PC-9 (cell line): ENCODE measurements at regions not wholly inside any gene's neighbourhood (a gene's known extent, or its start where the extent isn't known, plus 50 kb on each side); places are given as distances from the start of the nearest gene placed in this dataset.
"Not testable (repeated sequence)": the region's sequence is repeated elsewhere in the genome, so short reads cannot be mapped to it uniquely, and the experiment has no call there.

Experiments
- BruUV-seq: library from RNA; stranded (reverse); fragments of 400-500 nt; replicated peaks from 2 replicates; lab custom pipeline; 2021; lab: Mats Ljungman, UMichigan
- CTCF ChIA-PET: fragments of 300-600 bp; sonication (Branson Sonifier 250); formaldehyde crosslinking; loops from one replicate; lab custom pipeline; 2022; ENCODE audit warnings: antibody characterized with exemption; lab: Charles Lee
- POLR2A ChIA-PET: fragments of 300-600 bp; sonication (Branson Sonifier 250); formaldehyde crosslinking; loops from one replicate; lab custom pipeline; 2022; ENCODE audit warnings: antibody characterized with exemption; ENCODE audit not compliant: unreplicated experiment; lab: Charles Lee
- DNase-seq, 2 experiments: peaks; one replicate each; pipeline versions ENCODE4 v3.0.0 to v3.0.0-alpha.2; 2015 to 2022; ENCODE audit warnings: mixed read lengths in 1 of 2
- H2AFZ ChIP-seq: fragments of 200-600 bp; sonication (generic); 2 replicates; pipeline ENCODE4 v1.8.1; 2017; ENCODE audit warnings: antibody characterized with exemption
- H3F3A ChIP-seq: fragments of 200-600 bp; sonication (generic); 2 replicates; pipeline ENCODE4 v1.8.1; 2017; ENCODE audit warnings: antibody characterized with exemption, mild to moderate bottlenecking, low read depth; ENCODE audit not compliant: insufficient read depth
- H3K27ac ChIP-seq: fragments of 200-600 bp; sonication (generic); 2 replicates; pipeline ENCODE4 v1.6.1; 2016; ENCODE audit warnings: mixed run types
- H3K27me3 ChIP-seq: fragments of 200-600 bp; sonication (generic); 2 replicates; pipeline ENCODE4 v1.6.1; 2016; ENCODE audit warnings: low read depth, mixed run types; ENCODE audit not compliant: insufficient read depth
- H3K36me3 ChIP-seq: fragments of 200-600 bp; sonication (generic); 2 replicates; pipeline ENCODE4 v1.6.1; 2016; ENCODE audit warnings: low read depth, mixed run types
- H3K4me1 ChIP-seq: fragments of 200-600 bp; sonication (generic); replicated peaks from 2 replicates; pipeline ENCODE4 v1.6.1; 2016; ENCODE audit warnings: mixed run types; ENCODE audit not compliant: insufficient read depth
- H3K4me2 ChIP-seq: fragments of 200-600 bp; sonication (generic); 2 replicates; pipeline ENCODE4 v1.6.1; 2017; ENCODE audit warnings: mixed run types
- H3K4me3 ChIP-seq: fragments of 200-600 bp; sonication (generic); 2 replicates; pipeline ENCODE4 v1.6.1; 2016; ENCODE audit warnings: mixed run types
- H3K79me2 ChIP-seq: fragments of 200-600 bp; sonication (generic); 2 replicates; pipeline ENCODE4 v1.6.1; 2017; ENCODE audit warnings: low read depth, mixed run types
- H3K9me2 ChIP-seq: fragments of 200-600 bp; sonication (generic); 2 replicates; pipeline ENCODE4 v1.8.1; 2017; ENCODE audit warnings: mild to moderate bottlenecking; ENCODE audit not compliant: insufficient read depth
- H3K9me3 ChIP-seq: fragments of 200-600 bp; sonication (generic); 2 replicates; pipeline ENCODE4 v1.8.1; 2016; ENCODE audit warnings: low read depth; ENCODE audit not compliant: insufficient read depth
- H4K20me1 ChIP-seq: fragments of 200-600 bp; sonication (generic); 2 replicates; pipeline ENCODE4 v1.8.1; 2017; ENCODE audit not compliant: insufficient read depth
- EZH2 ChIP-seq: fragments of 200-600 bp; sonication (generic); IDR thresholded peaks from 2 replicates; pipeline ENCODE4 v1.8.0; 2017; ENCODE audit warnings: antibody characterized with exemption, low read depth
- intact Hi-C: fragments of 100-400 bp; cut with micrococcal nuclease; formaldehyde crosslinking; loops from one replicate; pipeline ENCODE4 v1.10.0; 2022; ENCODE audit not compliant: unreplicated experiment
- TF ChIP-seq, protein P1 (sequence below): fragments of 200-600 bp; sonication (generic); conservative IDR thresholded peaks from 2 replicates; pipeline ENCODE4 v1.6.1; 2017; ENCODE audit warnings: mixed run types, antibody characterized with exemption, mild to moderate bottlenecking, moderate library complexity

DNA sequence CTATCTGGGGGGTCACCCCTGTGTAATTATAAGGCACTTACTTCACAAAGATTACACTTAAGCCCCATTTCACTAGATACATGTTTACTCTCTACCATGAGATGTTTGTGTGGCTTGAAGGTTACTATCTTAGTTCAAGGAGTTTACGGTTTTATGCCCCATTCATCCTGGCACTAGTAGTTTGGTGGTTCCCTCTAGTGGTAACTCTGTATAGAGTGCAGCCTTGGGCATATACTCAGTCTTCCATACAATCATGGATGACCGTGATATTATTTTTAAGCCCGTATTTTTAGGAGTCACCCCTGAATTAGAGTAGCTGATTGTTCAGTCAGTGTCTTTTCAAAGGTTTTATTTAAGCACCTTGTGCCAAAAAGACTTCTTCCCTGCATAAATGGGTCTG lies 109.9 kb upstream of the FAM47C start:
- ChIA-PET POLR2A (no interaction called here), CTCF (no interaction called here)
- no peaks in the 10 kb centered on the region for H3K9me2 ChIP-seq
- no peaks in the 10 kb centered on the region for H3K27me3 ChIP-seq
- no peak overlapping the region for H3K27ac ChIP-seq
- no peak overlapping the region for H2AFZ ChIP-seq
- BruUV-seq, result no TSS peak
- DNase-seq, result no peak
- TF ChIP-seq, protein P1, sequence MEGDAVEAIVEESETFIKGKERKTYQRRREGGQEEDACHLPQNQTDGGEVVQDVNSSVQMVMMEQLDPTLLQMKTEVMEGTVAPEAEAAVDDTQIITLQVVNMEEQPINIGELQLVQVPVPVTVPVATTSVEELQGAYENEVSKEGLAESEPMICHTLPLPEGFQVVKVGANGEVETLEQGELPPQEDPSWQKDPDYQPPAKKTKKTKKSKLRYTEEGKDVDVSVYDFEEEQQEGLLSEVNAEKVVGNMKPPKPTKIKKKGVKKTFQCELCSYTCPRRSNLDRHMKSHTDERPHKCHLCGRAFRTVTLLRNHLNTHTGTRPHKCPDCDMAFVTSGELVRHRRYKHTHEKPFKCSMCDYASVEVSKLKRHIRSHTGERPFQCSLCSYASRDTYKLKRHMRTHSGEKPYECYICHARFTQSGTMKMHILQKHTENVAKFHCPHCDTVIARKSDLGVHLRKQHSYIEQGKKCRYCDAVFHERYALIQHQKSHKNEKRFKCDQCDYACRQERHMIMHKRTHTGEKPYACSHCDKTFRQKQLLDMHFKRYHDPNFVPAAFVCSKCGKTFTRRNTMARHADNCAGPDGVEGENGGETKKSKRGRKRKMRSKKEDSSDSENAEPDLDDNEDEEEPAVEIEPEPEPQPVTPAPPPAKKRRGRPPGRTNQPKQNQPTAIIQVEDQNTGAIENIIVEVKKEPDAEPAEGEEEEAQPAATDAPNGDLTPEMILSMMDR, result peak; percentile 59
- no peak for TF ChIP-seq EZH2
- H3F3A ChIP-seq, result no peaks in the 10 kb centered on the region
- no peaks in the 10 kb centered on the region for H3K9me3 ChIP-seq
- H3K4me3 ChIP-seq, result no peak overlapping the region
- no peaks in the 10 kb centered on the region for H3K36me3 ChIP-seq
- H3K79me2 ChIP-seq, result no peaks in the 10 kb centered on the region
- H3K4me1 ChIP-seq, result no peaks in the 10 kb centered on the region
- H3K4me2 ChIP-seq, result no peak overlapping the region
- intact Hi-C loops, result no loop called here
- no peaks in the 10 kb centered on the region for H4K20me1 ChIP-seq

DNA sequence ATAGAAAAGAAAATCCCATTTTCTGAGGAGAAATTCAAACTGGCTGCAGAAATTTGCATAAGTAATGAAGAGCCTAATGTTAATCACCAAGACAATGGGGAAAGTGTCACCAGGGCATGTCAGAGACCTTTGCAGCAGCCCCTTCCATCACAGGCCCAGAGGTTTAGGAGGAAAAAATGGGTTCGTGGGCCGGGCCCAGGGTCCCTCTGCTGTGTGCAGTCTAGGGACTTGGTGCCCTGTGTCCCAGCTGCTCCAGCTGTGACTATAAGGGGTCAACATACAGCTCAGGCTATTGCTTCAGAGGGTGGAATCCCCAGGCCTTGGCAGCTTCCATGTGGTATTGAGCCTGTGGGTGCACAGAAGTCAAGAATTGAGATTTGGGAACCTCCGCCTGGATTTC lies 103.6 kb upstream of the FAM47C start:
- H3K4me1 ChIP-seq, BruUV-seq, H3K4me3 ChIP-seq, H3F3A ChIP-seq, H3K4me2 ChIP-seq, DNase-seq, CTCF ChIA-PET, POLR2A ChIA-PET, H3K27me3 ChIP-seq, H3K9me3 ChIP-seq, H3K9me2 ChIP-seq, H3K27ac ChIP-seq, H4K20me1 ChIP-seq, H3K36me3 ChIP-seq, intact Hi-C loops, H2AFZ ChIP-seq, H3K79me2 ChIP-seq: not testable (repeated sequence)

DNA sequence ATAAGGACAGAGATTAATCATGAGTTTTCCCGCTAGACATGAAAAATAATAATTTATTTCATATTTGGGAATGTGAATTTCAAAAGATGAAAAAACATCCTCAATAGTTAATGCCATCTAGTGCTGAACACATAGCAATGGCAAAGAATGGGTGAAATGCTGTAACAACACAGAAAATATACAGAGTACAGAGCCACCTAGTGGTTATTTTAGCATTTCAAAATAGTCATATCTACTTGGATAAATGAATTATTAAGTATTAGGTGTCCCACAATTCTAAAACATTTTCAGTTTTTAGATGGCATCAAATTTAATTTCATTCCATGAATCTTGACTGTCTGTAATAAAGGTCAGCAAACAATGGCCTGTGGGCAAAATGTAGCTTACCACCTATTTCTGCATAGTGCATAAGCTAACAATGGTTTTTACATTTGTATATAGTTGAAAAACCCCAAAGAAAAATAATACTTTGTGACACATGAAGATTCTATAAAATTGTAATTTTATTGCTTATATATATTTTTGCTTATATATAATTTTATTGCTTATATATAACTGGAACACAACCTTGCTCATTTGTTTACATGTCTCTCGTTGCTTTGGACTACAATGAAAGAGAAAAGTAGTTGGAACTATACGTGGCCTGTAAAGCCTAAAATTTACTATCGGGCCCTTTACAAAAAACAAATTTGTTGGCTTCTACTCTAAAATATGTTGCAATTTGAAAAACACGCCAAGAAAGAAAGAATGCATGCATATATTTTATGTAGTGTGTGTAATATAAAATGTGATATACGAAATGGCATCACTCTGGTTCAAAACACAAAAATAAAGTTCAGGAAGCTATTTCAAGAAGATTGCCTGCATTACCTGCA lies 99.1 kb upstream of the FAM47C start:
- Histone ChIP-seq H3K4me1 (no peaks in the 10 kb centered on the region), H3K9me2 (no peaks in the 10 kb centered on the region), H3K9me3 (no peaks in the 10 kb centered on the region), H3K36me3 (no peaks in the 10 kb centered on the region), H3K79me2 (no peaks in the 10 kb centered on the region), H3F3A (no peaks in the 10 kb centered on the region), H3K4me3 (no peak overlapping the region), H4K20me1 (no peaks in the 10 kb centered on the region), H2AFZ (no peak overlapping the region), H3K27ac (no peak overlapping the region), H3K4me2 (no peak overlapping the region), H3K27me3 (no peaks in the 10 kb centered on the region)
- BruUV-seq, result no TSS peak
- ChIA-PET POLR2A (no interaction called here), CTCF (no interaction called here)
- no peak for DNase-seq
- intact Hi-C loops, result no loop called here
- no peak for TF ChIP-seq EZH2
- TF ChIP-seq, protein P1, result peak; percentile 74
